Activated CD4-positive, alpha-beta T cell treated with anti-CD3 and anti-CD28 coated beads for 36 hours (primary cell): ENCODE measurements at regions not wholly inside any gene's neighbourhood (a gene's known extent, or its start where the extent isn't known, plus 50 kb on each side); places are given as distances from the start of the nearest gene placed in this dataset.

ENCODE experiments used
- ATAC-seq: fragments of 200-7000 bp; cut with Tn5 transposase; one replicate; pipeline ENCODE4 v1.10.0; 2021; ENCODE audit warnings: mild to moderate bottlenecking, moderate library complexity
- CTCF ChIA-PET: fragments of 350-600 bp; sonication (Branson Sonifier 250); formaldehyde crosslinking; loops from one replicate; lab custom pipeline; 2021; ENCODE audit warnings: antibody characterized with exemption; lab: Charles Lee
- POLR2A ChIA-PET: fragments of 350-600 bp; sonication (Branson Sonifier 250); formaldehyde crosslinking; loops from one replicate; lab custom pipeline; 2021; ENCODE audit warnings: antibody characterized with exemption, inconsistent platforms; lab: Charles Lee
- DNase-seq: peaks from one replicate; pipeline ENCODE4 v3.0.0-alpha.2; 2020
- H3K27ac Mint-ChIP-seq: one replicate; pipeline ENCODE4 v1.8.0; 2021; ENCODE audit warnings: mixed read lengths
- H3K27me3 Mint-ChIP-seq: one replicate; pipeline ENCODE4 v1.8.0; 2021; ENCODE audit warnings: mixed read lengths
- H3K36me3 Mint-ChIP-seq: one replicate; pipeline ENCODE4 v1.8.0; 2021; ENCODE audit warnings: low read depth, mixed read lengths
- H3K4me1 Mint-ChIP-seq: one replicate; pipeline ENCODE4 v1.8.0; 2021; ENCODE audit warnings: mixed read lengths
- H3K4me3 Mint-ChIP-seq: one replicate; pipeline ENCODE4 v1.8.0; 2021; ENCODE audit warnings: mild to moderate bottlenecking, moderate library complexity, mixed read lengths
- H3K9me3 Mint-ChIP-seq: one replicate; pipeline ENCODE4 v1.8.0; 2021; ENCODE audit warnings: low read depth, mixed read lengths
- intact Hi-C, 2 experiments: fragments of 100-400 bp; cut with DNase I in 1 of 2; cut with micrococcal nuclease in 1 of 2; formaldehyde crosslinking; loops; one replicate each; pipeline versions ENCODE4 v1.14.2 to v1.15.1; 2022 to 2024; cut with DNase I, micrococcal nuclease

- Mint-ChIP-seq H3K9me3 (no peaks in the 10 kb centered on the region), H3K36me3 (no peaks in the 10 kb centered on the region), H3K4me1 (no peaks in the 10 kb centered on the region), H3K4me3 (no peak overlapping the region), H3K27me3 (no peaks in the 10 kb centered on the region), H3K27ac (no peak overlapping the region)
- no peak for DNase-seq
- POLR2A ChIA-PET = no interaction called here
- intact Hi-C loops = no loop called here
- ATAC-seq = no peak
- CTCF ChIA-PET = no interaction called here
These were observed 269.5 kb upstream of the N4BP1 start for GRCh38 chr16:48879223-48880122.

GRCh38 chr16:48877946-48878345, 268.0 kb upstream of the N4BP1 start:
- Mint-ChIP-seq H3K27ac (no peak overlapping the region), H3K27me3 (peaks cover 2% of the 10 kb centered on the region), H3K4me1 (no peaks in the 10 kb centered on the region), H3K4me3 (no peak overlapping the region), H3K9me3 (no peaks in the 10 kb centered on the region), H3K36me3 (no peaks in the 10 kb centered on the region)
- intact Hi-C loops = no loop called here
- POLR2A ChIA-PET = interaction anchor here (0.6 kb wide), 1 partner anchor 385 kb away, joined by 3 read pairs; no protein-coding TSS in a partner anchor
- CTCF ChIA-PET = no interaction called here
- no peak for DNase-seq
- no peak for ATAC-seq

- peaks cover 2% of the 10 kb centered on the region for H3K27me3 Mint-ChIP-seq
- no peaks in the 10 kb centered on the region for H3K36me3 Mint-ChIP-seq
- DNase-seq = no peak
- no peaks in the 10 kb centered on the region for H3K4me1 Mint-ChIP-seq
- no peak overlapping the region for H3K4me3 Mint-ChIP-seq
- intact Hi-C loops = no loop called here
- ATAC-seq = no peak
- ChIA-PET POLR2A (no interaction called here), CTCF (no interaction called here)
- H3K9me3 Mint-ChIP-seq = peaks cover 2% of the 10 kb centered on the region
- no peak overlapping the region for H3K27ac Mint-ChIP-seq
These were observed 260.2 kb upstream of the N4BP1 start for GRCh38 chr16:48870141-48870540.

GRCh38 chr16:48865520-48865919, 255.5 kb upstream of the N4BP1 start:
- H3K27ac Mint-ChIP-seq = no peak overlapping the region
- H3K36me3 Mint-ChIP-seq = no peaks in the 10 kb centered on the region
- ChIA-PET CTCF (no interaction called here), POLR2A (no interaction called here)
- no peaks in the 10 kb centered on the region for H3K27me3 Mint-ChIP-seq
- ATAC-seq (no peak), DNase-seq (no peak)
- intact Hi-C loops = no loop called here
- H3K9me3 Mint-ChIP-seq = peaks cover 11% of the 10 kb centered on the region
- no peak overlapping the region for H3K4me3 Mint-ChIP-seq
- H3K4me1 Mint-ChIP-seq = no peaks in the 10 kb centered on the region

GRCh38 chr16:48864055-48864454, 254.1 kb upstream of the N4BP1 start:
- Mint-ChIP-seq H3K36me3 (no peaks in the 10 kb centered on the region), H3K27ac (no peak overlapping the region), H3K4me3 (no peak overlapping the region), H3K4me1 (no peaks in the 10 kb centered on the region), H3K27me3 (no peaks in the 10 kb centered on the region), H3K9me3 (peaks cover 11% of the 10 kb centered on the region)
- ATAC-seq (no peak), DNase-seq (no peak)
- POLR2A ChIA-PET = no interaction called here
- intact Hi-C loops = no loop called here
- CTCF ChIA-PET = no interaction called here

DNA sequence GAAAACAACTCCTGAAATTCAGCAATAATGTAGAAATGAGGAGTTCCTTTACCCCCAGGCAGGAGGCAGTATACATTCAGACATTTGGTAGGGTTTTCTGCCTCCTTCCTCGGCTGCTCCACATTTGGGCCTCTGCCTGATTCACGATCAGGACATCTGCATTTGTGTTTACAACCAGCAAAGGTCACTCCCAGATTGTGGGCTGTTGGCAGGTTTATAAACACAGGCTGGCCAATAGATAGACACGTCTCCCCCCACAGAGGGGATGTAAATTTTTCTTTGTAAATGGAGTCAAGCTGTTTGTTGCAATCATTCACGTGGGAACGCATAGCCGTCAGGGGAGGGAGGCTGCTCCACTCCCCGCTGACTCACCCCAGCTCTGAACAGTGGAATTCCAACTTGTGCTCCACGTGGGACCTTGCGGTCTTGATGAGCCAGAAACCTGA, 252.1 kb upstream of the N4BP1 start:
- DNase-seq = no peak
- intact Hi-C loops = no loop called here
- no peak for ATAC-seq
- H3K27ac Mint-ChIP-seq = no peak overlapping the region
- H3K4me1 Mint-ChIP-seq = no peaks in the 10 kb centered on the region
- H3K9me3 Mint-ChIP-seq = peaks cover 11% of the 10 kb centered on the region
- ChIA-PET CTCF (interaction anchor here (0.6 to 1.1 kb wide), 2 partner anchors 489 to 741 kb away, joined by 3 to 4 read pairs; no protein-coding TSS in a partner anchor), POLR2A (no interaction called here)
- H3K27me3 Mint-ChIP-seq = no peaks in the 10 kb centered on the region
- no peaks in the 10 kb centered on the region for H3K36me3 Mint-ChIP-seq
- no peak overlapping the region for H3K4me3 Mint-ChIP-seq

DNA sequence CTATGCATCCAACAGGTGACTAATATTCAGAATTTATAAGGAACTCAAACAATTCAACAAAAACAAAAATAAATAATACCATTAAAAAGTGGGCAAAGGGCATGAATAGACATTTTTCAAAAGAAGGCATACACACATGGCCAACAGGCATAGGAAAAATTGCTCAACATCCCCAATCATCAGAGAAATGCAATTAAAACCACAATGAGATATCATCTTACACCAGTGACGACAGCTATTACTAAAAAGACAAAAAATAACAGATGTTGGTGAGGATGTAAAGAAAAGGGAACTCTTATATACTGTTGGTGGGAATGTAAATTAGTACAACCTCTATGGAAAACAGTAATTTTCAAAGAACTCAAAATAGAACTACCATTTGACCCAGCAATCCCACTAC, 250.4 kb upstream of the N4BP1 start:
- H3K4me3 Mint-ChIP-seq = no peak overlapping the region
- ChIA-PET CTCF (no interaction called here), POLR2A (no interaction called here)
- no peaks in the 10 kb centered on the region for H3K36me3 Mint-ChIP-seq
- H3K27ac Mint-ChIP-seq = no peak overlapping the region
- no peak for DNase-seq
- H3K4me1 Mint-ChIP-seq = no peaks in the 10 kb centered on the region
- intact Hi-C loops = no loop called here
- ATAC-seq = no peak
- peaks cover 9% of the 10 kb centered on the region for H3K9me3 Mint-ChIP-seq
- no peaks in the 10 kb centered on the region for H3K27me3 Mint-ChIP-seq

- ChIA-PET CTCF (no interaction called here), POLR2A (no interaction called here)
- no peak for DNase-seq
- Mint-ChIP-seq H3K4me3 (no peak overlapping the region), H3K27me3 (no peaks in the 10 kb centered on the region), H3K9me3 (no peaks in the 10 kb centered on the region), H3K4me1 (no peaks in the 10 kb centered on the region), H3K27ac (no peak overlapping the region), H3K36me3 (no peaks in the 10 kb centered on the region)
- intact Hi-C loops = no loop called here
- no peak for ATAC-seq
These were observed 243.0 kb upstream of the N4BP1 start for GRCh38 chr16:48852951-48853350.

- intact Hi-C loops = no loop called here
- ATAC-seq = no peak
- H3K36me3 Mint-ChIP-seq = no peaks in the 10 kb centered on the region
- no peak overlapping the region for H3K27ac Mint-ChIP-seq
- ChIA-PET CTCF (no interaction called here), POLR2A (no interaction called here)
- no peak overlapping the region for H3K4me3 Mint-ChIP-seq
- no peak for DNase-seq
- H3K4me1 Mint-ChIP-seq = no peaks in the 10 kb centered on the region
- no peaks in the 10 kb centered on the region for H3K9me3 Mint-ChIP-seq
- H3K27me3 Mint-ChIP-seq = no peaks in the 10 kb centered on the region
These were observed 242.5 kb upstream of the N4BP1 start for GRCh38 chr16:48852458-48852857.

DNA sequence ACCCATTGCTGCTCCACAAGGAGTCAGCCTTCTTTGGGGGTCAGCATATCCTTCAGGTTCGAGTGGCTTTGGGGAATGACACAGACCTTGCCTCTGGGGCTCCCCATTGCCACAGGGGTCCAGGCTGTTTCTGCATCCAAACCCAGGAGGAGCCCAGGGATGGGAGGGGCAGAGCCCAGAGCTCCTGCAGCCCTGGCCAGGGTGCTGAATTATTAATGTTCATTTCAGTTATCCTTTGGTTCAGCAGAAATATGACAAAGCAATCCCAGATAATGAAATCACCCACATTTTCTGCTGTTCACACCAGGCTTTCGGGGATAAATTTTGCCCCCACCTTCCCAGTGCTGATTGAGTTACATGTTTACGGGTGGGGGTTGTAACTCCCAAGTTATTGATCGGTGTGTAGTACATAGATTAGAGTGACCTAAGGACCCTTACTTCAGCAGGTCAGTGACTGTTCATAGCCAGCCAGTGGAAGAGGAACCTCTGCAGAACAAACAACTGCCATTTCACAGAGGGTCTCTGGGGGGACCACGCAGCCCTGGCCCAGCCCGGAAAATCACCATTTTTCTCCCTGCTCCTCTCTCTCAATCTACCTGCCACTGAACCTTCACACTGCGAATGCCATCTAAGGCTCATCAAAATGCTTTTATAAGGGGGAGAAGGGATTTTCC, 240.3 kb upstream of the N4BP1 start:
- DNase-seq (no peak), ATAC-seq (no peak)
- no peak overlapping the region for H3K27ac Mint-ChIP-seq
- ChIA-PET CTCF (no interaction called here), POLR2A (no interaction called here)
- H3K4me1 Mint-ChIP-seq = no peaks in the 10 kb centered on the region
- intact Hi-C loops = no loop called here
- no peak overlapping the region for H3K4me3 Mint-ChIP-seq
- no peaks in the 10 kb centered on the region for H3K9me3 Mint-ChIP-seq
- H3K36me3 Mint-ChIP-seq = no peaks in the 10 kb centered on the region
- H3K27me3 Mint-ChIP-seq = no peaks in the 10 kb centered on the region

GRCh38 chr16:48846277-48846676, 236.3 kb upstream of the N4BP1 start:
- no peaks in the 10 kb centered on the region for H3K4me1 Mint-ChIP-seq
- no peak overlapping the region for H3K4me3 Mint-ChIP-seq
- CTCF ChIA-PET = interaction anchor here (0.8 kb wide), 1 partner anchor 15 kb away, joined by 3 read pairs; no protein-coding TSS in a partner anchor
- POLR2A ChIA-PET = no interaction called here
- DNase-seq (no peak), ATAC-seq (no peak)
- intact Hi-C loops = no loop called here
- H3K9me3 Mint-ChIP-seq = no peaks in the 10 kb centered on the region
- no peak overlapping the region for H3K27ac Mint-ChIP-seq
- H3K27me3 Mint-ChIP-seq = no peaks in the 10 kb centered on the region
- no peaks in the 10 kb centered on the region for H3K36me3 Mint-ChIP-seq

GRCh38 chr16:48845261-48845660, 235.3 kb upstream of the N4BP1 start:
- intact Hi-C loops = no loop called here
- no peaks in the 10 kb centered on the region for H3K27me3 Mint-ChIP-seq
- no peak for ATAC-seq

More at GRCh38 chr16:48845261-48845660, 235.3 kb upstream of the N4BP1 start:
- no peaks in the 10 kb centered on the region for H3K4me1 Mint-ChIP-seq
- POLR2A ChIA-PET = no interaction called here
- H3K36me3 Mint-ChIP-seq = no peaks in the 10 kb centered on the region
- H3K9me3 Mint-ChIP-seq = no peaks in the 10 kb centered on the region
- CTCF ChIA-PET = no interaction called here
- no peak for DNase-seq
- H3K27ac Mint-ChIP-seq = no peak overlapping the region
- no peak overlapping the region for H3K4me3 Mint-ChIP-seq
